Natural killer cell (primary cell): ENCODE measurements at regions not wholly inside any gene's neighbourhood (a gene's known extent, or its start where the extent isn't known, plus 50 kb on each side); places are given as distances from the start of the nearest gene placed in this dataset.

Source experiments
- ATAC-seq, 3 donors: fragments of 150-1000 bp in 2 of 3; fragments of 200-7000 bp in 1 of 3; cut with Tn5 transposase; 1 replicate in 1 of 3; 2 replicates in 2 of 3; pipeline ENCODE4 v1.10.0; 2021; ENCODE audit warnings: mild to moderate bottlenecking in 2 of 3, moderate library complexity in 2 of 3
- DNase-seq, 2 donors: peaks; one replicate each; pipeline versions ENCODE4 v3.0.0 to v3.0.0-alpha.2; 2013 to 2021; ENCODE audit warnings: mixed read lengths in 1 of 2
- H3K27ac ChIP-seq: one replicate; pipeline ENCODE4 v1.5.1; 2013; ENCODE audit warnings: mild to moderate bottlenecking, low read length
- H3K27me3 ChIP-seq: one replicate; pipeline ENCODE4 v1.6.1; 2013; ENCODE audit warnings: low read length; ENCODE audit not compliant: control insufficient read depth, insufficient read depth
- H3K36me3 ChIP-seq: one replicate; pipeline ENCODE4 v1.6.1; 2013; ENCODE audit warnings: low read length; ENCODE audit not compliant: control insufficient read depth, insufficient read depth
- H3K4me1 ChIP-seq: one replicate; pipeline ENCODE4 v1.6.1; 2013; ENCODE audit warnings: low read length; ENCODE audit not compliant: control insufficient read depth, insufficient read depth
- H3K4me3 ChIP-seq: one replicate; pipeline ENCODE4 v1.5.1; 2013; ENCODE audit warnings: low read length
- H3K9me3 ChIP-seq: one replicate; pipeline ENCODE4 v1.6.1; 2013; ENCODE audit warnings: low read length; ENCODE audit not compliant: control insufficient read depth, insufficient read depth
- H3K27ac Mint-ChIP-seq, 2 donors: one replicate each; pipeline ENCODE4 v1.8.0; 2022; ENCODE audit warnings: mild to moderate bottlenecking in 2 of 2, mixed read lengths in 2 of 2, moderate library complexity in 1 of 2
- H3K27me3 Mint-ChIP-seq, 2 donors: one replicate each; pipeline ENCODE4 v1.8.0; 2022; ENCODE audit warnings: low read depth in 2 of 2, mixed read lengths in 2 of 2
- H3K36me3 Mint-ChIP-seq: one replicate; pipeline ENCODE4 v1.8.0; 2022; ENCODE audit warnings: mixed read lengths
- H3K4me1 Mint-ChIP-seq, 2 donors: one replicate each; pipeline ENCODE4 v1.8.0; 2022; ENCODE audit warnings: mixed read lengths in 2 of 2
- H3K4me3 Mint-ChIP-seq: one replicate; pipeline ENCODE4 v1.8.0; 2022; ENCODE audit warnings: mild to moderate bottlenecking, moderate library complexity, mixed read lengths
- H3K9me3 Mint-ChIP-seq, 2 donors: one replicate each; pipeline ENCODE4 v1.8.0; 2022; ENCODE audit warnings: mixed read lengths in 2 of 2
- CTCF ChIP-seq: fragments of 200-600 bp; IDR thresholded peaks from one replicate; pipeline ENCODE4 v1.8.0; 2022; ENCODE audit warnings: antibody characterized with exemption
- WGBS: methylation state at CpG from one replicate; pipeline ENCODE4 v1.1.7; 2013; ENCODE audit warnings: missing lambda C conversion rate; ENCODE audit not compliant: insufficient coverage; 5-methylcytosine and 5-hydroxymethylcytosine counted together
- intact Hi-C: fragments of 100-400 bp; cut with micrococcal nuclease; formaldehyde crosslinking; loops from one replicate; pipeline ENCODE4 v1.14.2; 2022

GRCh38 chr12:4178424-4179170 is 95.0 kb upstream of the CCND2 start:
- no peaks in the 10 kb centered on the region for H3K27me3 ChIP-seq
- H3K27ac ChIP-seq: no peak overlapping the region
- H3K36me3 ChIP-seq: no peaks in the 10 kb centered on the region
- no peak for DNase-seq
- no peaks in the 10 kb centered on the region for H3K4me1 Mint-ChIP-seq
- TF ChIP-seq CTCF: no peak
- no peak for ATAC-seq
- H3K36me3 Mint-ChIP-seq: no peaks in the 10 kb centered on the region
- no peak overlapping the region for H3K4me3 Mint-ChIP-seq
- no peak overlapping the region for H3K27ac Mint-ChIP-seq
- intact Hi-C loops: no loop called here
- 69% methylated on average over 4 of the region's 4 CpGs for WGBS
- H3K9me3 Mint-ChIP-seq: peaks cover 0 to 3% of the 10 kb centered on the region in 2 donors
- H3K4me3 ChIP-seq: no peak overlapping the region
- H3K27me3 Mint-ChIP-seq: peaks cover 0 to 7% of the 10 kb centered on the region in 2 donors
- no peaks in the 10 kb centered on the region for H3K9me3 ChIP-seq
- H3K4me1 ChIP-seq: no peaks in the 10 kb centered on the region

- Mint-ChIP-seq H3K27ac (no peak overlapping the region), H3K4me3 (no peak overlapping the region), H3K9me3 (no peaks in the 10 kb centered on the region), H3K36me3 (no peaks in the 10 kb centered on the region), H3K4me1 (no peaks in the 10 kb centered on the region), H3K27me3 (no peaks in the 10 kb centered on the region)
- intact Hi-C loops: no loop called here
- no peaks in the 10 kb centered on the region for H3K36me3 ChIP-seq
- ATAC-seq (no peak), DNase-seq (no peak)
- H3K9me3 ChIP-seq: no peaks in the 10 kb centered on the region
- TF ChIP-seq CTCF: no peak
- no peak overlapping the region for H3K27ac ChIP-seq
- H3K27me3 ChIP-seq: no peaks in the 10 kb centered on the region
- no peaks in the 10 kb centered on the region for H3K4me1 ChIP-seq
- WGBS: 100% methylated on average over 1 of the region's 2 CpGs
- no peak overlapping the region for H3K4me3 ChIP-seq
Measured at GRCh38 chr12:4177262-4177661, 96.3 kb upstream of the CCND2 start.

GRCh38 chr12:4176168-4176567 is 97.4 kb upstream of the CCND2 start:
- Mint-ChIP-seq H3K36me3 (no peaks in the 10 kb centered on the region), H3K9me3 (no peaks in the 10 kb centered on the region), H3K4me1 (no peaks in the 10 kb centered on the region), H3K27me3 (no peaks in the 10 kb centered on the region), H3K27ac (no peak overlapping the region), H3K4me3 (no peak overlapping the region)
- no peak overlapping the region for H3K4me3 ChIP-seq
- no peak overlapping the region for H3K27ac ChIP-seq
- TF ChIP-seq CTCF: no peak
- H3K36me3 ChIP-seq: no peaks in the 10 kb centered on the region
- ATAC-seq (no peak), DNase-seq (no peak)
- intact Hi-C loops: no loop called here
- no peaks in the 10 kb centered on the region for H3K27me3 ChIP-seq
- H3K9me3 ChIP-seq: no peaks in the 10 kb centered on the region
- no peaks in the 10 kb centered on the region for H3K4me1 ChIP-seq

GRCh38 chr12:4174417-4174816 is 99.1 kb upstream of the CCND2 start:
- TF ChIP-seq CTCF: no peak
- Mint-ChIP-seq H3K27me3 (no peaks in the 10 kb centered on the region), H3K27ac (no peak overlapping the region), H3K4me3 (no peak overlapping the region), H3K4me1 (no peaks in the 10 kb centered on the region), H3K36me3 (no peaks in the 10 kb centered on the region), H3K9me3 (no peaks in the 10 kb centered on the region)
- no peak overlapping the region for H3K4me3 ChIP-seq
- H3K9me3 ChIP-seq: no peaks in the 10 kb centered on the region
- H3K36me3 ChIP-seq: no peaks in the 10 kb centered on the region
- no peaks in the 10 kb centered on the region for H3K27me3 ChIP-seq
- intact Hi-C loops: no loop called here
- DNase-seq (no peak), ATAC-seq (no peak)
- no peaks in the 10 kb centered on the region for H3K4me1 ChIP-seq
- H3K27ac ChIP-seq: no peak overlapping the region
- 70% methylated on average over 2 of the region's 3 CpGs for WGBS
